ENCODE measurements at regions not wholly inside any gene's neighbourhood (a gene's known extent, or its start where the extent isn't known, plus 50 kb on each side); places are given as distances from the start of the nearest gene placed in this dataset.

DNA sequence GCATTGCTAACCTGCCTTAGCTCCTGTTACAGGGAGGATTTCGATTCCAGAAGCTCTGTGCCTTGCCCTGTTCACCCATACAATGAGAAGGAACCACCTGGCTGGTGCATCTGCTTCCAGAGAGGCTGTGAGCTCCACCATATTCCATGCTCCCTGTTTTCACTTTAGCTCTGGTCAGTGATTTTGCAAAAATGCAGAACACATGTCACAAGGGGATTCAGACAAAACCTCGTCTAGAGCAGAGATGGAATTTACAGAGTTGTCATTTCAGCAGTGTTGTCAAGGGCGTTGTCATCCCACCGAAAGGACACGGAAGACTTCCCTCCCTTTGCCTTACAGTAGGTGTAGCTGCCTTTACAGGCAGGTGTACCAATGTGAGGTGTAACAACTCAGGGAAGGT lies 223.0 kb upstream of the ARID1B start:
- no peaks in the 10 kb centered on the region for H3K36me3 Mint-ChIP-seq (ENCODE audit: low read depth, unreplicated experiment)
- DNase-seq (ENCODE audit: low spot score), result no peak
- H3K4me3 Mint-ChIP-seq (ENCODE audit: unreplicated experiment), result no peak overlapping the region
- no peaks in the 10 kb centered on the region for H3K4me1 Mint-ChIP-seq (ENCODE audit: unreplicated experiment)
- TF ChIP-seq, protein P1, sequence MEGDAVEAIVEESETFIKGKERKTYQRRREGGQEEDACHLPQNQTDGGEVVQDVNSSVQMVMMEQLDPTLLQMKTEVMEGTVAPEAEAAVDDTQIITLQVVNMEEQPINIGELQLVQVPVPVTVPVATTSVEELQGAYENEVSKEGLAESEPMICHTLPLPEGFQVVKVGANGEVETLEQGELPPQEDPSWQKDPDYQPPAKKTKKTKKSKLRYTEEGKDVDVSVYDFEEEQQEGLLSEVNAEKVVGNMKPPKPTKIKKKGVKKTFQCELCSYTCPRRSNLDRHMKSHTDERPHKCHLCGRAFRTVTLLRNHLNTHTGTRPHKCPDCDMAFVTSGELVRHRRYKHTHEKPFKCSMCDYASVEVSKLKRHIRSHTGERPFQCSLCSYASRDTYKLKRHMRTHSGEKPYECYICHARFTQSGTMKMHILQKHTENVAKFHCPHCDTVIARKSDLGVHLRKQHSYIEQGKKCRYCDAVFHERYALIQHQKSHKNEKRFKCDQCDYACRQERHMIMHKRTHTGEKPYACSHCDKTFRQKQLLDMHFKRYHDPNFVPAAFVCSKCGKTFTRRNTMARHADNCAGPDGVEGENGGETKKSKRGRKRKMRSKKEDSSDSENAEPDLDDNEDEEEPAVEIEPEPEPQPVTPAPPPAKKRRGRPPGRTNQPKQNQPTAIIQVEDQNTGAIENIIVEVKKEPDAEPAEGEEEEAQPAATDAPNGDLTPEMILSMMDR (IDR thresholded peaks at IDR 0.05; ENCODE audit: unreplicated experiment), result no peak
- no peak overlapping the region for H3K27ac Mint-ChIP-seq (ENCODE audit: unreplicated experiment)
- peaks cover 2% of the 10 kb centered on the region for H3K27me3 Mint-ChIP-seq (ENCODE audit: unreplicated experiment)
- H3K9me3 Mint-ChIP-seq (ENCODE audit: unreplicated experiment), result no peaks in the 10 kb centered on the region

DNA sequence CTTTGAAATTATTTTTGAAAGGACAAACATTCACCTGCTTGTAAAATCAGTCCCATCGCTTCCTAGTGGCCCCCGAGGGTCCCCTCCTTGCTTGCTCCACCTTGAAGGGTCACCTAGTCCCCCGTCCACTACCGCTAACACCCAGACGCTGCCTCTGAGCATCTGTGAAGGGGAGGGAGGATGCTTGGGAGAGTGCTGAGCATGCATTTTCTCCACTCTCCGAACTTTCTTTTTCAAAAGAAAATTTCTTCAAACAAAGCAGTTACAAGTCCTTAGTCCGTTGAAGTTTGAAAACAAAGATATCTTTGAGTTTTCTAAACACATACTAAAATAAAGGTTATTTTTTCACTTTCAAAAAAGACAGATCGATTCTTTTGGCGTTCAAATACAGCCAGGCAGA lies 224.3 kb upstream of the ARID1B start:
- TF ChIP-seq, protein P1 (IDR thresholded peaks at IDR 0.05; ENCODE audit: unreplicated experiment), result no peak
- Mint-ChIP-seq H3K4me1 (ENCODE audit: unreplicated experiment) (no peaks in the 10 kb centered on the region), H3K4me3 (ENCODE audit: unreplicated experiment) (no peak overlapping the region), H3K27me3 (ENCODE audit: unreplicated experiment) (peaks cover 2% of the 10 kb centered on the region), H3K9me3 (ENCODE audit: unreplicated experiment) (no peaks in the 10 kb centered on the region), H3K36me3 (ENCODE audit: low read depth, unreplicated experiment) (no peaks in the 10 kb centered on the region), H3K27ac (ENCODE audit: unreplicated experiment) (no peak overlapping the region)
- no peak for DNase-seq (ENCODE audit: low spot score)

DNA sequence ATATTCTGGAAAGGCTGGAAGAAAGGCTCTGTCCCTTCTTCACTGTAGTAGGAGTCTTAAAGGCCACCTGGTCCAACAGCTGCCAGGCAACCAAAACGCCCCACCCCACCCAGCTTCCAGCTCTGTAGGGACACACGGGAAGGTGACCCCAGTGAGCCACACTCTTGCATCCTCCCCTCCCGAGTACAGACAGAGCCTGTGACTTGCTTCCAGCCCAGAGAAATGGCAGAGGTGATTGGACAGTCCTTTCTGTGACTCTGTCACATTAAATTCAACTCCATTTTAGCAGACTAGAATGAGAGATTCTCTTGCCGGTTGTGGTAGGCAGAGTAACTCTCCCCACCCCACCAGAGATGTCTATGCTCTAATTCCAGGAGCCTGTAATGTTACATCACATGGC lies 226.2 kb upstream of the ARID1B start:
- H3K36me3 Mint-ChIP-seq (ENCODE audit: low read depth, unreplicated experiment), result no peaks in the 10 kb centered on the region
- TF ChIP-seq, protein P1 (IDR thresholded peaks at IDR 0.05; ENCODE audit: unreplicated experiment), result no peak
- DNase-seq (ENCODE audit: low spot score), result no peak
- H3K27ac Mint-ChIP-seq (ENCODE audit: unreplicated experiment), result no peak overlapping the region
- no peaks in the 10 kb centered on the region for H3K9me3 Mint-ChIP-seq (ENCODE audit: unreplicated experiment)
- H3K4me3 Mint-ChIP-seq (ENCODE audit: unreplicated experiment), result no peak overlapping the region
- H3K27me3 Mint-ChIP-seq (ENCODE audit: unreplicated experiment), result no peaks in the 10 kb centered on the region
- H3K4me1 Mint-ChIP-seq (ENCODE audit: unreplicated experiment), result no peaks in the 10 kb centered on the region

DNA sequence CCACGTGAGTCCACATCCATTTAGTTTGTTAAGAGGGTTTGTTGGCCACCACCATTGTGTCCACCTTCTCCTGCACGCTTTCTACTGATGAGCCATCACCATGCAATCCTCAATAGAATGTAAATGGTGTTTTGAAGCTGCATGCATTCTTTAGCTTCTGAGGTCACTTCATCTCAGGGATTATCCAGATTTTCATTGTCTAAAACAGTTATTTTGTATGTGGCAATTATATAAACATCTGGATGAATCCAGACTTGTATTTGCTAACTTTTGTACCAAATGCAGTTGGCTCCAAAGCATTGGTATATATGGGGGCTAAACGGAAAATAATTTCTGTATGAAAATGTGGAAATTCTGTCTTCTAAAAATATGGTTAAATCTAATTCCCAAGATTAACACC lies 231.2 kb upstream of the ARID1B start:
- no peaks in the 10 kb centered on the region for H3K4me1 Mint-ChIP-seq (ENCODE audit: unreplicated experiment)
- no peaks in the 10 kb centered on the region for H3K36me3 Mint-ChIP-seq (ENCODE audit: low read depth, unreplicated experiment)
- no peak overlapping the region for H3K4me3 Mint-ChIP-seq (ENCODE audit: unreplicated experiment)
- DNase-seq (ENCODE audit: low spot score), result no peak
- no peaks in the 10 kb centered on the region for H3K9me3 Mint-ChIP-seq (ENCODE audit: unreplicated experiment)
- H3K27ac Mint-ChIP-seq (ENCODE audit: unreplicated experiment), result no peak overlapping the region
- TF ChIP-seq, protein P1 (IDR thresholded peaks at IDR 0.05; ENCODE audit: unreplicated experiment), result no peak
- H3K27me3 Mint-ChIP-seq (ENCODE audit: unreplicated experiment), result no peaks in the 10 kb centered on the region

DNA sequence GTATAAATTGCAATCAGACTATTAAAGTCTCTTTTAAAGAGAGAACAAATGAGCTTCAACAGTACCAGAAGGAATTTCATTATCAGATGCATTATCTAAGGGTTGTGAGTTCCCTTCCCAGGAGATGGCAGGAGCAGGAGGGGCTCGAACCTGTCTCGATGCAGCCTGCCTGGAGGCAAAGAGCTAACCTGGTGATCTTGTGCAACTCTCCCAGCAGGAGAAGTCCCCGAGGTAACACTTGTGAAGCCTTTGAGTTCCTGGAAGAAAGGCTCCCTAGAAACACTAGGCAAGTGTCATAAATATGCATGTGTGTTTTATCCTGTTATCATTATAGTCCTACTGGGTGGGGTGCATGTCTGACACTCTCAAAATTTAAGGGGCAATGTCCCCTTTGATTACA lies 232.2 kb upstream of the ARID1B start:
- no peaks in the 10 kb centered on the region for H3K9me3 Mint-ChIP-seq (ENCODE audit: unreplicated experiment)
- no peak overlapping the region for H3K4me3 Mint-ChIP-seq (ENCODE audit: unreplicated experiment)
- TF ChIP-seq, protein P1 (IDR thresholded peaks at IDR 0.05; ENCODE audit: unreplicated experiment), result no peak
- H3K27me3 Mint-ChIP-seq (ENCODE audit: unreplicated experiment), result no peaks in the 10 kb centered on the region
- no peaks in the 10 kb centered on the region for H3K4me1 Mint-ChIP-seq (ENCODE audit: unreplicated experiment)
- DNase-seq (ENCODE audit: low spot score), result no peak
- no peaks in the 10 kb centered on the region for H3K36me3 Mint-ChIP-seq (ENCODE audit: low read depth, unreplicated experiment)
- H3K27ac Mint-ChIP-seq (ENCODE audit: unreplicated experiment), result no peak overlapping the region

All from endothelial cell (in vitro differentiated cells).